ENCODE measurements at regions not wholly inside any gene's neighbourhood (a gene's known extent, or its start where the extent isn't known, plus 50 kb on each side); places are given as distances from the start of the nearest gene placed in this dataset.

DNA sequence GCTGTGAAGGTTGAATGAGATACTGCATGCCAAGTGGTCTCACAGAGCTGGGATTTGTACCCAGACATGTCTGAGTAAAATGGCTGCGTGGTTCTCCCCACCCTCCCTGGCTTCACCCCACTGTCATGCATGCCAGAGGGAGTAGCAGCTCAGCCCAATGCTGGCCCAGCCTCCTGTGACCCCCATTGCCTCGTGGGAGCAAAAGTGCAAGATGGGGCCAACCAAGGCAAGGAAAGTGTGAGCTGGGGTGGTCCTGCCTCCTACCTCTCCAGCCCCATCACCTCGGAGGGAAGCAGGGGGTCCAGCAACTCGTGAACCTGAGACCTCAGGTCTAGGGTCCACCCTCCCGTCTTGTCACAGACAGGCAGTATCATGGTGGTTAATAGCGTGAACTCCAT, 209.8 kb upstream of the GRIK3 start:
- no peak overlapping the region for H3K4me3 ChIP-seq (ENCODE audit: low read depth in 2 of 2, low read length in 2 of 2)
- ChIA-PET POLR2A (no interaction called here), CTCF (interaction anchor here (0.6 kb wide), 1 partner anchor 39 kb away, joined by 7 read pairs; no protein-coding TSS in a partner anchor)
- intact Hi-C loops (cut with micrococcal nuclease; ENCODE audit: unreplicated experiment) (no loop called here), in situ Hi-C loops (cut with HindIII; ENCODE audit: low pct_unique_long_range_greater_than_20kb, low sequenced_read_pairs) (no loop called here)
- no peaks in the 10 kb centered on the region for H3K4me1 ChIP-seq (ENCODE audit: control insufficient read depth, insufficient read depth, low read length)
- H3K36me3 ChIP-seq (ENCODE audit: control insufficient read depth, insufficient read depth, low read length) = no peaks in the 10 kb centered on the region
- no peak overlapping the region for H3K27ac ChIP-seq (ENCODE audit: low read length)
- peaks cover 5% of the 10 kb centered on the region for H3K27me3 ChIP-seq (ENCODE audit: control insufficient read depth, insufficient read depth, low read length)
- no peaks in the 10 kb centered on the region for H3K9me3 ChIP-seq (ENCODE audit: control insufficient read depth, insufficient read depth, low read depth, low read length)
- no peak for TF ChIP-seq TCF7L2 (IDR thresholded peaks at IDR 0.05; ENCODE audit: low read depth, low read length)
- no peak for TF ChIP-seq POLR2AphosphoS5 (IDR thresholded peaks at IDR 0.05; ENCODE audit: low read depth, low read length)
- no peak for TF ChIP-seq SIN3A (IDR thresholded peaks at IDR 0.05; ENCODE audit: borderline replicate concordance, insufficient read depth, low read depth, low read length)
- TF ChIP-seq, protein P1, sequence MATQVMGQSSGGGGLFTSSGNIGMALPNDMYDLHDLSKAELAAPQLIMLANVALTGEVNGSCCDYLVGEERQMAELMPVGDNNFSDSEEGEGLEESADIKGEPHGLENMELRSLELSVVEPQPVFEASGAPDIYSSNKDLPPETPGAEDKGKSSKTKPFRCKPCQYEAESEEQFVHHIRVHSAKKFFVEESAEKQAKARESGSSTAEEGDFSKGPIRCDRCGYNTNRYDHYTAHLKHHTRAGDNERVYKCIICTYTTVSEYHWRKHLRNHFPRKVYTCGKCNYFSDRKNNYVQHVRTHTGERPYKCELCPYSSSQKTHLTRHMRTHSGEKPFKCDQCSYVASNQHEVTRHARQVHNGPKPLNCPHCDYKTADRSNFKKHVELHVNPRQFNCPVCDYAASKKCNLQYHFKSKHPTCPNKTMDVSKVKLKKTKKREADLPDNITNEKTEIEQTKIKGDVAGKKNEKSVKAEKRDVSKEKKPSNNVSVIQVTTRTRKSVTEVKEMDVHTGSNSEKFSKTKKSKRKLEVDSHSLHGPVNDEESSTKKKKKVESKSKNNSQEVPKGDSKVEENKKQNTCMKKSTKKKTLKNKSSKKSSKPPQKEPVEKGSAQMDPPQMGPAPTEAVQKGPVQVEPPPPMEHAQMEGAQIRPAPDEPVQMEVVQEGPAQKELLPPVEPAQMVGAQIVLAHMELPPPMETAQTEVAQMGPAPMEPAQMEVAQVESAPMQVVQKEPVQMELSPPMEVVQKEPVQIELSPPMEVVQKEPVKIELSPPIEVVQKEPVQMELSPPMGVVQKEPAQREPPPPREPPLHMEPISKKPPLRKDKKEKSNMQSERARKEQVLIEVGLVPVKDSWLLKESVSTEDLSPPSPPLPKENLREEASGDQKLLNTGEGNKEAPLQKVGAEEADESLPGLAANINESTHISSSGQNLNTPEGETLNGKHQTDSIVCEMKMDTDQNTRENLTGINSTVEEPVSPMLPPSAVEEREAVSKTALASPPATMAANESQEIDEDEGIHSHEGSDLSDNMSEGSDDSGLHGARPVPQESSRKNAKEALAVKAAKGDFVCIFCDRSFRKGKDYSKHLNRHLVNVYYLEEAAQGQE (IDR thresholded peaks at IDR 0.05; ENCODE audit: insufficient read depth in 1 of 2, low read depth in 2 of 2, low read length in 1 of 2) = no peak
- TF ChIP-seq, protein P2, sequence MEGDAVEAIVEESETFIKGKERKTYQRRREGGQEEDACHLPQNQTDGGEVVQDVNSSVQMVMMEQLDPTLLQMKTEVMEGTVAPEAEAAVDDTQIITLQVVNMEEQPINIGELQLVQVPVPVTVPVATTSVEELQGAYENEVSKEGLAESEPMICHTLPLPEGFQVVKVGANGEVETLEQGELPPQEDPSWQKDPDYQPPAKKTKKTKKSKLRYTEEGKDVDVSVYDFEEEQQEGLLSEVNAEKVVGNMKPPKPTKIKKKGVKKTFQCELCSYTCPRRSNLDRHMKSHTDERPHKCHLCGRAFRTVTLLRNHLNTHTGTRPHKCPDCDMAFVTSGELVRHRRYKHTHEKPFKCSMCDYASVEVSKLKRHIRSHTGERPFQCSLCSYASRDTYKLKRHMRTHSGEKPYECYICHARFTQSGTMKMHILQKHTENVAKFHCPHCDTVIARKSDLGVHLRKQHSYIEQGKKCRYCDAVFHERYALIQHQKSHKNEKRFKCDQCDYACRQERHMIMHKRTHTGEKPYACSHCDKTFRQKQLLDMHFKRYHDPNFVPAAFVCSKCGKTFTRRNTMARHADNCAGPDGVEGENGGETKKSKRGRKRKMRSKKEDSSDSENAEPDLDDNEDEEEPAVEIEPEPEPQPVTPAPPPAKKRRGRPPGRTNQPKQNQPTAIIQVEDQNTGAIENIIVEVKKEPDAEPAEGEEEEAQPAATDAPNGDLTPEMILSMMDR (IDR thresholded peaks at IDR 0.05) = no peak
- BruUV-seq (replicated peaks) = no TSS peak
- DNase-seq (ENCODE audit: low read depth, low spot score) = no peak
- no peak for ATAC-seq

DNA sequence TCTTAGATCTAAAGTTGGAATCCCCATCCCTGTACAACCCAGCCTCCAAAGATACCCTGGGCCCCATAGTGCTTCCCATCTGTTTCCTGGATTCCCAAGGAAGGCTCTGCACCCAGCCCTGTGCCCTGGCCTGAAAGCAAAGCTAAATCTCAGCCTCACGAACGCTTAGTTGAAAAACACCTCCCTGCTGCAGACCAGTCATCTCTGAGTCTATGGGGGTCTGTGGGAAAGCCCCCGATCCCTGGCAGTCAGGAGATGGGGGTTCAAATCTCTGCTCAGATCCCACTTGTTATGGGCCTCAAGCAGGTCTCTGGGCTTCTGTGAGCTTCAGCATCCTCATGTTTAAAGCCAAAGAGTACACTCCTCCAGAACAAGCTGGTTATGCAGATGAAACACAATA, 210.5 kb upstream of the GRIK3 start:
- Histone ChIP-seq H3K36me3 (ENCODE audit: control insufficient read depth, insufficient read depth, low read length) (no peaks in the 10 kb centered on the region), H3K9me3 (ENCODE audit: control insufficient read depth, insufficient read depth, low read depth, low read length) (no peaks in the 10 kb centered on the region), H3K4me1 (ENCODE audit: control insufficient read depth, insufficient read depth, low read length) (no peaks in the 10 kb centered on the region), H3K4me3 (ENCODE audit: low read depth in 2 of 2, low read length in 2 of 2) (no peak overlapping the region), H3K27ac (ENCODE audit: low read length) (no peak overlapping the region), H3K27me3 (ENCODE audit: control insufficient read depth, insufficient read depth, low read length) (peaks cover 7% of the 10 kb centered on the region)
- DNase-seq (ENCODE audit: low read depth, low spot score) = no peak
- intact Hi-C loops (cut with micrococcal nuclease; ENCODE audit: unreplicated experiment) (no loop called here), in situ Hi-C loops (cut with HindIII; ENCODE audit: low pct_unique_long_range_greater_than_20kb, low sequenced_read_pairs) (no loop called here)
- ChIA-PET CTCF (interaction anchor here (0.6 kb wide), 1 partner anchor 40 kb away, joined by 7 read pairs; no protein-coding TSS in a partner anchor), POLR2A (no interaction called here)
- no TSS peak for BruUV-seq (replicated peaks)
- ATAC-seq = no peak
- TF ChIP-seq, protein P2 (IDR thresholded peaks at IDR 0.05) = no peak
- no peak for TF ChIP-seq POLR2AphosphoS5 (IDR thresholded peaks at IDR 0.05; ENCODE audit: low read depth, low read length)
